ENCODE measurements at regions not wholly inside any gene's neighbourhood (a gene's known extent, or its start where the extent isn't known, plus 50 kb on each side); places are given as distances from the start of the nearest gene placed in this dataset.

DNA sequence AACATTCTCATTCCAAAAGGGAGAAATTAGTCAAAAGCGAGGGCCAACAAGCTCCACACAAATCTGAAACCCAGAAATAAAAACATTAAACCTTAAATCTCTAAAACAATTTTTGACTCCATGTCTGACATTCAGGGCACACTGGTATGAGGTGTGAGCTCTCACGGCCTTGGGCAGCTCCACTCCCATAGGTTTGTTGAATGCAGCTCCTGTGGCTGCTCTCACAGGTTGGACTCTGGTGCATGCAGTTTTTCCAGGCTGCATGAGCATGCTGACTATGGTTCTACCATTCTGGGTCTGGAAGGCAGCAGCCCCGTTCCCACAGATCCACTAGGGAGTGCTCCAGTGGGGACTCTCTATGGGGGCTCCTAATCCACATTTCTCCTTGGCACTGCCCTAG, 887.1 kb upstream of the GHITM start:
- no peak for DNase-seq (ENCODE audit: low spot score)

DNA sequence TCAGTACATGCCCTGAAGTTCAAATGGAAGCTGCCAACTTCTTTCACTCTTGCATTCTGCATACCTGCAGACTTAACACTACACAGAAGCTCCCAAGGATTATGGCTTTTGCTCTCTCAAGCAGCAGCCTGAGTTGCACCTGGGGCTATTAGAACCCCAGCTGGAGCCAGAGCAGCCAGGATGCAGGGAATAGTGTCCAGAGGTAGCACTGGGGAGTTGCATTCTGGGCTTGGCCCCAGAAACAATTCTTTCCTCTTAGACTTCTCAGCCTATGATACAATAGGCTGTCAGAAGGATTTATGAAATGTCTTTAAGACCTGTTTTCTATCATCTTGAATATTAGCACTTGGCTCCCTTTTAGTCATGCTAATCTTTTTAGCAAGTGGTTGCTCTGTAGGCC, 886.7 kb upstream of the GHITM start:
- no peak for DNase-seq (ENCODE audit: low spot score)

DNA sequence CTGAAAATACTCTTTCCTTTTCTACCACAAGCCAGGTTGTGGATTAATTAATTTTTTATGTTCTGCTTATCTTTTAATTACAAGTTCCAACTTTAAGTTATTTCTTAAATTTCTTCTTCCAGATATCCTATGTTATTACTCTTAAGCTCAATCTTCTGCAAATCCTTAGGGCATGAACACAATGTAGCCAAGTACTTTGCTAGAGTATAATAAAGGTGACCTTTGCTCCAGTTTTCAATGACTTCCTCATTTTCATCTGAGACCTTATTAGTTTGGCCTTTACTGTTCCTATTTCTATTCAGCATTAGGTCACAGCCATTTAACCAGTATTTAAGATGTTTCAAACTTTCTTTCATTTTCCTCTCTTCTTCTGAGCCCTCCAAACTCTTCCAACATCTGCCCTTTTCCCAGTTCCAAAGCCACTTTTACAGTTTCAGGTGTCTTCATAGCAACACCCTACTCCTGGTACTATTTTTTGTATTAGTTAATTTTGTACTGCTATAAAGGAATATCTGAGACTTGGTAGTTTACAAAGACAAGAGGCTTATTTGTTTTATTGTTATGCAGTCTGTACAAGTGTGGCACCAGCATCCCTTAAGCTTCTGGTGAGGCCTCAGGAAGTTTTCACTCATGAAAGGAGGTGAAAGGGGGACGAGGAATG, 886.2 kb upstream of the GHITM start:
- no peak for DNase-seq (ENCODE audit: low spot score)

DNA sequence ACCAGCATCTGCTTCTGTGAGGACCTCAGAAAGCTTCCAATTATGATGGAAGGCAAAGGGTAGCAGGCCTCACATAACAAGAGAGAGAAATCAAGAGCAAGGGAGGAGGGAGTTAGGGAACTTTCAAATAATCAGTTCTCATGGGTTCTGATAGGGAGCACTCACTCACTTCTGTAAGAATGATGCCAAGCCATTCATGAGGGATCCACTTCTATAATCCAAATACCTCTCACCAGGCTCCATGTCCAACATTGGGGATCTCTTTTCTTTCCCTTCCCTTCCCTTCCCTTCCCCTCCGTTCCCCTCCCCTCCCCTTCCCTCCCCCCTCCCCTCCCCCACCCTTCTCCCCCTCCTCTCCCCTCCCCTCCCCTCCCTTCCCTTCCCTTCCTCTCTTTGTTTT, 884.6 kb upstream of the GHITM start:
- DNase-seq (ENCODE audit: low spot score) = no peak

DNA sequence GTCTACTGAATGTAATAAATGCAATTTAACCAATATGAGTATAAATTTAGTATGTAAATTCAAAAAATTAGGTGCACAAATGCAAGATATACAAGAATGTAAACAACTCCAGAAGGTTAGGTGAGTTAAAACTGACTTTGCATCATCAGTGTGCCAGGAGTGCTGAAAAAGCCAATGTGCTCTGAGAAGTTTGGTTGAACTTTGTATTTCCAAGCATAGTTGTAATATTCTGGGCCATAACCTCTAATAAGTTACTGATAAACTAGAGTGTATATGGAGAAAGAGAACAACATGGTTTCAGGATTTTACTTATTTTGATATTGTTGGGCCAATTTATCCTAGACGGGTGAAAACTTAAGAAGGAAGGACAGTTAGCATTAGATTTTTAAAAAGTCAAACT, 876.9 kb upstream of the GHITM start:
- no peak for DNase-seq (ENCODE audit: low spot score)

DNA sequence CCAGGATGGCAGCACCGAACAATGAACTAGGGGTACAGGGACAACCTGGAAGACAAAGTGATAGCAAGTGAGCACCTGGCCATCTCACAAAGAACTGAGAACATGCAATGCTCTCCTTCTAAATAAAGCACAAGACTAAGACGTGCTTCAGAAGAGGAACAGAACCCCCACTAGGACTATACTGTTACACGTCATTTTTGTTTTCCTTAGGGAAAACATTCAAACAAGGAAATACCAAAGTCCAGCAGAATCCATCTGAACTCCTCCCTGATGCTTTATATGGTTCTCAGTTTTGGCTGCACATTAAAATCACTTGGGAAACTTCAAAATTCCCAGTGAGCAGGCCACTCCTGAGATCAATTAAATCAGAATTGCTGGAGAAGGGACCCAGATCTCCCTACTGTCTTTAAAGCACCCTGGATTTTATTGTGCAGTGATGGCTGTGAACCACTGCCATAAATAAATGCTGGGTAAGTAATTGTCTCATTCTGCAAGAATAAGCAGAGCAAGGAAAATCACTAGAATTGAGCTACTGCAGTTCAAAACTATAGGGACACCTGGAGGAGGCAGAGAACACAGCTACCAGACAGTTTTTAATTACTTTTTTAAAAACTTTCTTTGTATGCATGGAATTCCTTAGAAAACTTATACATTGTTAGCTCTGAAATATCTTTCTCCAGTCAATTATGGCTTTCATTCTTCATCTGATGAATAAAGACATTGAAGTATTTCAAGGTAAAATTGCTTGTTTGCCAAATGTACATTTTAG, 866.5 kb upstream of the GHITM start:
- DNase-seq (ENCODE audit: low spot score) = no peak

DNA sequence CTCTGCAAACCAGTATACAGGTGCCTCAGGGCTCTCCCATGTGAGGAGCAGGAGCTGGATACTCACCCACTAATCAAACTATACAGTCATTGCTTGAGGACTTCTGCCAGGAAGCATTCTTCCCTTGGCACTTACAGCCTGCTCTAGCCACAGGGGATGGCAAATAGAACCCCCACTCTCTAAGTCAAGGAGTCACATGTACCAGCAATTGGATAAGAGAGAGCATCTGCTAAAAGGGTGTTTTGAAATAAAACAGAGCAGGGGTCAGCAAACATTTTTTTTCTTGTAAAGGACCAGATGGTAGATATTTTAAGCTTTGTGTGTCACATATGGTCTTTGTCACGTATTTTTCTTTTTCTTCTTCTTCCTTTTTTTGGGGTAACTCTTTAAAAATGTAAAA, 865.2 kb upstream of the GHITM start:
- no peak for DNase-seq (ENCODE audit: low spot score)

DNA sequence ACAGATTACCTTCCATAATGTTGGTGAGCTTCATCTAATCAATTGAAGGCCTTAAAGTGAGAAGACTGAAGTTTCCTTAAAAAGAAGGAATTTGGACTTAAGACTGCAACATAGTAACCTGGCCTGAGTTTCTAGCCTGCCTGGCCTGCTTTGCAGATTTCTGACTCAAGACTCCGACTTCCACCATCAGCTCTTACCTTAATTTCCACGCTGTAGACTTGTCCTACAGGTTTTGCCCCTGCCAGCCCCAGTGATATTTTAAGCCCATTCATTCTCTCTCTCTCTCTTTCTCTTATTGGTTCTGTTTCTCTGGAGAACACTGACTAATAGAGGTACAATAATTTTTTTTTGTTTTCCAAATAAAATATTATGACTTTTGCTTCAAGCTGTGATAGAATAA, 862.3 kb upstream of the GHITM start:
- no peak for DNase-seq (ENCODE audit: low spot score)

DNA sequence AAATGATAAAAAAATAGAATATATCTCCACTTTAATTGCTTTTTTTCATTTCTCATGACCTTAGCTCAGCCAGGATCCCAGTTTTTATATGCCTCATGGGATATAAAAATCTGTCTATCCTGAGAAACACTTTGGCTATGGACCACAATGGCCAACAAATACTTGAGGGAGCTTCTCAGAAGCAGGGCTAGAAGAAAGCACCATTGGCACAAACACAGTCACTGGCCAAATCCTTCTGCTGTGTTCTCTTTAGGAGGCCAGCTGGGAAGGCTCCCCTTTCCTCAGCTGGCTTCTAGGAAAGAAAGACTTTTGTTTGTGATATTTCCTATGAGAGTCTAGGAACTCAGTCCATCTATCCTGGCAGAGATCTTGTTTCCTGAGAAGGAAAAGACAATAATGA, 856.2 kb upstream of the GHITM start:
- no peak for DNase-seq (ENCODE audit: low spot score)

DNA sequence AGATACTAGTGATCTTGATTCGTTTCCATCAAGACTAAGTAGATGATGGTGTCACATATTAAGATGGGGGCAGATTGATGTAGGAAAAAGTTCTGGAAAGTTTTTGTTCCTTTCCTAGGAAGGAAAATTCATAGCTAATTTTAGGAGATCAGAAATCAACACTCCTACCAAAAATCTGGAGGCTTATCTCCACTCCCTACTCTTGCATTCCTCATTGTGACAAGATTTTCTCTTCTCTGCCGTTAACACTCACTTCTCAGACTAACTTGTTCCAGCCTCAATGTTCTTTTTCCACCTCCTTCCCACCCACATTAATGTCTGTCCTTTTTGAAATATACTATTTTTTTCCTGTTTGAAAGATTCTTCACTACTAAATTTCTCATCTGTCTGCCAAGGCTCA, 851.9 kb upstream of the GHITM start:
- DNase-seq (ENCODE audit: low spot score) = no peak

DNA sequence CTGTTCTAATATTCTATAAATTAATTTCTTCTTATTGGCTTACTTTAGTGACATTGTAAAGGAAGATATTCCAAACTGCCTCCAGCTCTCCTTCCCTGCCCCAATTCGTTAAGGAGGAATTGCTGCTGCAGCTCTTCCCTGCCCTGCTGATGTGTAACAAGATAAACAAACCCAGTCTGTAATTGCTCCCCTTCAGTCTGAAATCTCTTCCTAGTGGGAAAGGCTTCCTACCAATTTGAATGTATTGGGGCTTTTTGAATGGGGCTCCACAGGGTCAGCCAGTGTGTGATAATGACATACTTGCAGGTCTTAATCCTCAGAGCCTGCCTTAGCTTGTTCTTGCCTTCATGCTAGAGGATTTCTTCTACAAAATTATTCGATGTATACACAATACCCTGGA, 849.9 kb upstream of the GHITM start:
- no peak for DNase-seq (ENCODE audit: low spot score)

DNA sequence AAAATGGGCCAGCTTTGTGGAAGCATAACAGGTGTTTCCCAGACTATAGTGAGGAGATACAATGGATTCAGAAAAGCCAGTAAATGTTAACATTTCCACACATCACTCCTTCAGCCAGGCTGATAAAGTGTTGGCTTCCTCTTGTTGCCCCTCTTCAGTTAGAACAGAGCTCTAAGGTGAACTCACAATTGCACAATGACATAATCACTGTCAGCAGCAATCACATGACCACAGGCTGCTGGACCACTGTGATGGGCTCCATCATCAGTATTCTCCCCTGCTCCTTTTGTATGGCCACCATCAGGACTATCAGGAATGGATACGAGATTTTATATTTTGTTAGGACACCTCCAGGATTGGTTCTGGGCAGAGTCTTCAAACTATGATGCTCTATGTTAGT, 849.4 kb upstream of the GHITM start:
- DNase-seq (ENCODE audit: low spot score) = no peak

DNA sequence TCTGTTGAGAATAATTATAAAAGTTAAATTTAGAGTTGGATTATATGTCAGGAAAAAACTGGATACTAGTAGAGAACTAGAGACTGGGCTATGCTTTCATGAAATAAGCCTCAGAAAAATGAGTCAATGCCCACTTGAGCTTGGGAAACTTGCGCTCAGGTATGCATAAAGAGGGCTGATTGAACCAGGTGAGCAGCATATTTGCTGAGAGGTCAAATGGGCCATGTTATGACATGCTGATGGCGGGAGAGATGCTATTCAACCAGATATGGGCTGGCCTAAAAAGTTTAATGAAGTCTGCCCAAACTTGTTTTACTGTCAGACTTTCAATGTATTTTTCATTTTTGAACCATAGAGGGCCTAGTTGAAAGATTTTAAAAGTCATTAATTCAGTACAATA, 837.6 kb upstream of the GHITM start:
- DNase-seq (ENCODE audit: low spot score) = no peak

DNA sequence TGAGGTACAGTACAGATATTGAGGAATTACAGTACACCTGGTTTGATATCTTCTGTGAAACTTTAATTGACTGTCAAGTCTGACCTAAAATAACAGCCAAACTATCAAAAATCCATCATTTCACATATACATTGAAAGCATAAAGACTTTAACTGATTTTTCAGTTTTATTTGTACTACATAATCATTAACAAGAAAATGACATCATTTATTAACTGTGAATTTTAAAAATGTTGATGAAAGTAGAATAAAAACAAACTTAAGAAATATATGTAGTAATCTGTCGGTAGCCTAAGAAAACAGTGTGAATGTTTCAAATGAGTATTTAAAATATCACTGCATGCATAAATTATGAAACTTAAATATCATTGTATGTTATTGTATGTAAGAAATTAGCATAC, 836.7 kb upstream of the GHITM start:
- DNase-seq (ENCODE audit: low spot score) = no peak

DNA sequence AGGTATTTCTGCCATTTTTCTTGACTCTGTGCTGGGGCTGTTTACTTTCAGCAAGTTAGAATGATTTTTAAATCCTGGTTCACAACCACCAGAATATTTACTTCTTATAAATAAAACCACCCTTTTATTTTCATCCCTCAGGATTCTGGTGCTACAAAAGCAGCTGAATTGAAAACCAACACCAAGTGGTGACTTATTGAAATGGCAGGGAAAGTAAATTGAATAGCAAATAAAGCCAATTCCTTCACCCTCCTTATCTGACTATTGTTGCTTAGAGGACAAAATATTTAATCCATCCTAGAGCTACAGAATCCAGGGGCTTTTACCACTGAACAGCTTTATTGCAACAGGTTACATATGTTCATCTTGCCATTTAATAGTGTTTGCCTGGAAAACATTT, 828.6 kb upstream of the GHITM start:
- DNase-seq (ENCODE audit: low spot score) = no peak

DNA sequence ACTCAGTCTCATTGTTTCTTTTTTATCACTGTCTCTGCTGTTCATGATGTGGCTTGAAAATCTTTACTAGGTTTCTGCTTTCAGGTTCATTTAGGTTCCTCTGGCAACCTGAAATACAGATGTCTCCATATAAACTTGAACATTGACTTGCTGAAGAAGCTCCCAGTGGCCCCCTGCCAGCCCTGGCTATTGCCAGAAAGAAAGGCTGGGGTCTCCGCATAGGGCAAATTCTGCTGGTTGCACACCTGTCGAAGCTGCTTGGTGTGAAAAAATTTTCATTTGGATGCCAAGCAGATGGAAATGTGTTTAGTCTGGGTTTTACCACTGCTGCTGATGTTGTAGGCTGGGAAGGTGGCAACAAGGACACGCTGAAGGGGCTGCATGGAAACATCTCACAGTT, 826.7 kb upstream of the GHITM start:
- DNase-seq (ENCODE audit: low spot score) = no peak

DNA sequence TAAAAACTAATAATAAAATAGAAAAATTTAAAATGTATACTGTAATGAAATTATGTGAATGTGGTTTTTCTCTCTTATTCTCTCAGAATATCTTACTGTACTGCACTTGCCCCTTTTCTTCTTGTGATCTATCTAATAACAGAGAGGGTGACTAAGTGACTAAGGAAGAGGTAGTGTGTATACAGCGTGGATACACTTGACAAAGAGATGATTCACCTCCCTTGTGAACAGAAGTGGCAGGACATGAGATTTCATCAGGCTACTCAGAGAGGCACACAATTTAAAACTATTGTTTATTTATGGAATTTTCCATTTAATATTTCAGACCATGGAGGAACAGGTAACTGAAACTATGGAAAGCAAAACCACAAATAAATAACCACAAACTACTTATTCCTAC, 806.6 kb upstream of the GHITM start:
- peak; percentile 37 for DNase-seq (ENCODE audit: low spot score)

DNA sequence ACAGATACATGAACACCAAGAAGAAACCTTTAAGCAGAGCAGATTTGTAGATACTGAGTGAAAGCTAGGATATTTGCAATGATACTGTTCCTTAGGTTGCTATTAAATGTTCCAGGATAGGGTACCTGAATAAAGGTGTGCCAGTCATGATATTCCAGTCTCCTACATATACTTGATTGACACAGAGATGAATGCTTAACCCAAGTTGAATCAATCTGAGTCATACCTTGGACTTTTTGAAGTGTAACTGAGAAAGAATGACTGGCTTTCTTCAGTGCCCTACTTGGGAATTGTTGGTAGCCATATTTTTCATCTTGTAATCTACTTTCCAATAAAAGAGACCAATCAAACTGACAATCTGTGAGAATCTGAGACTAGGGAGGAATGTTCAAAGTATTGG, 805.7 kb upstream of the GHITM start:
- DNase-seq (ENCODE audit: low spot score) = no peak

DNA sequence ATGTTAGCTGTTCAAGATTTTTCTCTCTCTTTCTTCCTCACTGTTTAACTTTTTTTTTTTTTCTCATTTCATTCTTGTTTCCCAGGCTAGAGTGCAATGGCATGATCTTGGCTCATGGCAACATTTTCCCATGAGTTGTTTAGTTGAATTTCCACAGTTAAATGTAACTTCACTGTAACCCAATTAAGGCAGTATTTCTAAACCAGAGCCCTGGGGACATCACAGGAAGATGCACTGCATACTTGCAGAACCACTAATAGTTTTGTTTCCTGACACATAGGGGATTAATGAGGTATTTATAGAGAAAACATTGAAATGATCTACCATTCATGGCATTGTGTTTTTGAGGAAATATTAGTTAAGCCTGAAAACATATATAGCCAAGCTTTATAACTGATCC, 795.6 kb upstream of the GHITM start:
- DNase-seq (ENCODE audit: low spot score) = no peak

DNA sequence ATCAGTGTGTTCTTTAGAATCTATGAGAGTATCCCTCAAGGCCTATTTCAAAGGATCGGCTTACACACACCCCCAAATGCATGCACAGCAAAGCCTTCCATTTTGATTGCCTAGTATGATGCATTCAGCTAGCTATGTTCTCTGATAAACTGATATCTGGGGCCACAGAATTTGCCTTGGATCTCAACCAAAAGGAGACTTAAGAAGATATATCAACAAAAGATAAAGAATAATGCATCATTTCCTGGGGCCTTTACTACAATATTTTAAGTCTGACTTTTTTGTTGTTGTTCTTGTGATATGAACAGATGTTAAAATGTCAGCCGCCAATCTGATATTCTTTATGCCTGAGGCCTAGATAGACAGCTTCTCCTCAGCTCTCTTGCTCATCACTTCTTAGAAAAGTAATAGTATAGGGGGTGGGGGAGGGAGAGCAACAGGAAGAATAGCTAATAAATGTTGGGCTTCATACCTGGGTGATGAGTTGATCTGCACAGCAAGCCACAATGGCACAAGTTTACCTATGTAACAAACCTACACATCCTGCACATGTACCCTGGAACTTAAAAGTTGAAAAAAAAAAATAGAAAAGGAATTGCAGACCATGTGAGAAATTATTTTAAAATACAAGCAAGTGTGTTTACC, 792.9 kb upstream of the GHITM start:
- no peak for DNase-seq (ENCODE audit: low spot score)

DNA sequence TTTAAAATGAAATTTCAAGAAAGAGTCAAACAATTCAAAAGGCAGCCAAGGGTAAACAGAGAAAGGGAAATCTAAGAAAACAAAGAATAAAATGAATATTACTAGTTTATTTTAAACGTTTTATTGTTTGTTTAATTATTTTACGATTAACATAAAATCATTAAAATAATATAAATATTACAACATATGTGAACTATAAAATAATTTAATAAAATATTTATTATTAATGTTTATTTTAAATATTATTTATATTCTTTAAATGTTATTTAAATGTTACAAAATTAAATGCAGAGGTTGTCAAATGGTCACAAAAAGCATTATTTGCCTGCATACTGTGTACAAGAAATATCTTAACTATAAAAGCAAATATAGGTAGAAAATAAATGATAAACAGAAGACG, 786.7 kb upstream of the GHITM start:
- no peak for DNase-seq (ENCODE audit: low spot score)

DNA sequence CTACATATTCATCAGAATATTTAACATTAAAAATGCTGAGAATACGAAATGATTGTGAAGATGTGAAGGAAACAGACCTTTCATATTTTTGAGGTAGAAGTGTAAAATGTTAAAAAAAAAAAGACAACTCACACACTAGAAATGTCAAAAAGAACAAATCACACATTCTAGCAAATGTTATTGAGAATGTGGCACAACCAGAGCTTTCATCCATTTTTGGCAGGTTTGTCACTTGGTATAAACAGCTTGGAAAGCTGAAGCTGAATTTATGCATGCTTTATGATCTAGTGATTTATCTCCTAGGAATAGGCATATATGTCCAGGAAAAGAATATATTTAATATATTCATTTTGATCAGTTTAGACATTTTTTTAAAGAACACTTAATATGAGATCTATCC, 784.9 kb upstream of the GHITM start:
- no peak for DNase-seq (ENCODE audit: low spot score)

DNA sequence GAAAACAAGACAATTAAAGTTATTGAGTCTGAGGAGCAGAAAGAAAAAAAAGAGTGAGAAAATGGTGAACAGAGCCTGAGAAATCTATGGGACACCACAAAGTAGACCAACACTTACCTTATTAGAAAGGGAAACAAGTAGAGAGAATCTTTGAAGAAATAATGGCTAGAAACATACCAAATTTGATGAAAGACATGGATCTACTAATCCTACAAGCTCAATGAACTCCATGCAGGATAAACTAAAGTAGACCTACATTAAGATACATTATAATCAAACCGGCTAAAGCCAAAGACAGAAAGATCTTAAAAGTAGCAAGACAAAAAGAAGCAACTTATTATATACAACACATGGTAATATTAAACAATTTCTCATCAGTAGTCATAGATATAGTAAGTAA, 782.3 kb upstream of the GHITM start:
- no peak for DNase-seq (ENCODE audit: low spot score)

DNA sequence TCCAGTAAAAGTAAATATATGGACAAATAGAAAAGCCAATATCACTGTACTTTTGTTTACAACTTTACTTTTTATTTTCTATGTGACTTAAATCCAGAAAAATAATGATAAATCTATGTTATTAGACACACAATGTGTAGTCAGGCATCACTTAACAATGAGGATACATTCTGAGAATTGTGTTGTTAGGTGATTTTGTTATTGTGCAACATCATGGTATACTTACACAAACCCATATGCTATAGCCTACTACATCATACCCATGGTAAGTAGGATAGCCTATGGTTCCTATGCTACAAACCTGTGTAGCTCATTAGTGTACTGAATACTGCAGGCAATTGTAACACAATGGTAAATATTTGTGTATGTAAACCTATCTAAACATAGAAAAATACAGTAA, 781.7 kb upstream of the GHITM start:
- DNase-seq (ENCODE audit: low spot score) = no peak

All from RKO (cell line).